NCI-H82 treated with DMSO at 0.1 percent for 48 hours (cell line): ENCODE measurements at regions not wholly inside any gene's neighbourhood (a gene's known extent, or its start where the extent isn't known, plus 50 kb on each side); places are given as distances from the start of the nearest gene placed in this dataset.
"Not testable (repeated sequence)": the region's sequence is repeated elsewhere in the genome, so short reads cannot be mapped to it uniquely, and the experiment has no call there.

Experiments
- DNase-seq: peaks from one replicate; lab custom pipeline; 2025; ENCODE audit not compliant: unreplicated experiment; lab: John Stamatoyannopoulos, UW

DNA sequence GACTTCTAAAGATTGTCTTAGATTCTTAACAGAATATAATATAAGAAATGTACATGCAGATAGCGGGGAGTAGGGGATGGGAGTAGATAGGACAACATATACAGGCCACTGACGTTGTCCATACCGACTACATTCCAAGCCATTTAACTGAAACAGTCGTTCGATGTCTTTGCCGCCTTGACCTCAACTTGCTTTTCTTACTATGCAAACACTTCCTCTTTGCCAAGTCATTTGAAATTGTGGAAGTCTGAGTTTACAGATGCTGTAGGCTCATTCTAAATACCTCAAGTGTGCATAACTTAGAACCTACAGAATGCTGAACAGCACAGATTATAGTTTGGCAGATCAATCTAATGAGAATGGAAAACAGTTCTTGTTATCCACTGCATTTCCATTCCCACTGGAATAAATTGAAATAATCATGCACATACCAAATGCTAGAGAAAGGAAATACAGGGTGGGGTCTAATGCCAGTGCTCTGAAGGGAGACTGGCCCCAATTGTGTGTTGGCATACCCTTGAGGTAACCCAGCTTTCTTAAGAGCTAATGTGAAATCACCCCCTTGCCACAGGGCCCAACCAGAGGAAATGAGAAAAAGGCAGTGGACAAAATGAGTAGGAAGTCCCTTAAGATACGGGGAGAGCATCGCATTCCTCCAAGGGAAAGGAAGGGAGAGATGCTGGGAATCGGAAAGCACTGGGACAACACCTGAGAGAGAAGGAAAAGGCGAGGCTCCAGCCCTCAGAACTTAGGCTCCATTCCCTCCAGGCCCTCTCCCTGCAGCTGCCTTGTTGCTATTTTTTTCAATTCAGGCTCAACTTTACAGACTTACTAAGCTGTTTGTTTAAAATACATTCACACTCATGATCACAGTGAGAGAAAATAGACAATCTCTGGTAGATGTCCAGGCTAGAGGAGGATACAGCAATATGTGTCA is 380.9 kb upstream of the TMTC1 start:
- DNase-seq, result no peak

DNA sequence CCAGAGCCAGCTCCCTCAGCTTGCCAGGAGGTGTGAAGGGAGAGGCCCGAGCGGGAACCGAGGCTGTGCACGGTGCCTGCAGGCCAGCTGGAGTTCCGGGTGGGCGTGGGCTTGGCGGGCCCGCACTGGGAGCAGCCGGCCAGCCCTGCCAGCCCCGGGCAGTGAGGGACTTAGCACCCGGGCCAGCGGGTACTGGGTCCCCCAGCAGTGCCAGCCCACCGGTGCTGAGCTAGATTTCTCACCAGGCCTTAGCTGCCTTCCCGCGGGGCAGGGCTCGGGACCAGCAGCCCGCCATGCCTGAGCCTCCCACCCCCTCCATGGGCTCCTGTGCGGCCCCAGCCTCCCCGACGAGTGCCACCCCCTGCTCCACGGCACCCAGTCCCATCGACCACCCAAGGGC is 373.1 kb upstream of the TMTC1 start:
- not testable (repeated sequence) for DNase-seq

DNA sequence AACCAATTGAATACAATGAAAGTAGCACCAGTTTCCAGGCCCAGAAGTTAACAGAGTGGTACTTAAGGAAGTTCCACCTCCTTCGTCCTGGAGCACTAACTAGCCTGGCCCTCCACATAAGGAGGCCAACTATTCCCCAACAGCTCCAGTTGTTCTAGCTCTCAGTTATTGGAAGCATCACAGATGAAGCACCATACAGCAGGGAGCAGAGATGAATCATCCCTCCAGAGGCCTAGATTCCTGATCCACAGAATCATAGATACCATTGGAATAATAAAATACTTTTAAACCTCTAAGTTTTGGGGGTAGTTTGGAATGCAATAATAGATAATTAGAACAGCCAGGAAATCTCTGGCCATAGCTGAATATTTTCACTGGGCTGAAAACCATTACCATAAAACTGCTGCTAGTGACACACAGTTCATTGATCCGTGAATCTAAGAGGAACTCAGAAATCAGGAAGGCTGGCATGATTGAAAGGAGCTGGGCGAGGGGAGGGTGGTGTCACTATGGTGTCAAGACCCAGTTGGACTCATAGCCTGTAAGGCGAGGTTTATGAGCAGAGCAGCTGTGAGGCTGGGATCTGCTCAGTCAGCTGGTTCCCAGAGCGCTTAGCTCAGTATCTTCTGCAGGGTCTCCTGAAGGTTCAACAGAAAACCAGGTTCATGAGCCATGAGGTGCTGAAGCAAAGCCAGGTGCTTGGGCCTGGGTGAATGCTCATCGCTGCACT is 371.4 kb upstream of the TMTC1 start:
- no peak for DNase-seq

DNA sequence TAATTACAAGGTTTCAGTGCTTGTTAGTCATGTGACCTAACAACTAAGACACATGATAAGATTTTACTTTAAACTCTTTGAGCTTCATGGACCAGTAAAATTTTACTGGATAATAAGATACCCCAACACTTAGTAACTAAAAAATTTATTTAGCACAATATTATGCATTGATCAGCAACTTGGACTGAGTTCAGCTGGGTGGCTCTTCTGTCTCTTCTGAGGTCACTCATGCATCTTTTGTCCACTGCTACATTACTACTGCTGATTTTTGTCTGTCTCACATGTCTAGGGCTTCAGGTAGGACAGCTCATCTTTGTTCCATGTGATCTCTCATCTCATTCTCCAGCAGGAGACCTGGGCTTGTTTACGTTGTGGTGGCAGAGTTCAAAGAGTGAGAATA is 370.2 kb upstream of the TMTC1 start:
- no peak for DNase-seq

DNA sequence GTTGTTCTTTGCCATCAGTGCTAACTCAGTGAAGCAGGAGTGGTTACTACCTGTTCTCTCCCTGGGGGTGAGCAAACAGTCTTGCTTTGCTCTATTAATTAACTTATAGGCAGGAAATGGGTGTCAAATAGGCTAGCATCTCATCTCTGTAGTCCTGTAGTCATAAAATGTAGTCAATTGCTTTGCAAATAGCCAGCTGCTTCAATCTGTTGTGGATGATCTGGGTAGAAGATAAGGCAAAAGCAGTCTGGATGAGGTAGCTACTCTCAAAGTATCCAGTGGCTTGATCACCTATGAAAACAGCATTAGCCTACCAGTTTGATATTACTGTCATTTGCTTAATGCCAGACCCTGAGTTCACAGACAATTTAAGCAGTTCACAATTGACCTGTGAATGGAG is 369.0 kb upstream of the TMTC1 start:
- DNase-seq, result no peak

DNA sequence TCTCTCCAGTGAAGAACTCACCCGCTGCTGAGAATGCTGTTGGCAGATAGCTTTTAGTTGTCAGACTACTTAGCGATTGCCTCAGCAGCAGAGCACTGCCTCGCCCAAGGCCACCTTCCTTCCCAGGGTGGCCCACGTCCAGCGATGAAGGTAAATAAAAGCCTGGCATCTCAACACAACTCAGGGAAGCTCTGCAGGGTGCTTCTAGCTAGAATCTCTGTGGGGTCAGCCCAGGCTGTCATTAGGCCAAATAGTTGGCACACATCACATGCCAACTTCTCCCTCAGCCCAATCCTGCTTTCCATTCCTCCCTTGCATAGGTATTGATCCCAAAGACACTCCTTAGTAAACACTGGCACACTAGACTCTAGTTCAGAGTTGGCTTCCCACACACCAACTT is 368.1 kb upstream of the TMTC1 start:
- no peak for DNase-seq

DNA sequence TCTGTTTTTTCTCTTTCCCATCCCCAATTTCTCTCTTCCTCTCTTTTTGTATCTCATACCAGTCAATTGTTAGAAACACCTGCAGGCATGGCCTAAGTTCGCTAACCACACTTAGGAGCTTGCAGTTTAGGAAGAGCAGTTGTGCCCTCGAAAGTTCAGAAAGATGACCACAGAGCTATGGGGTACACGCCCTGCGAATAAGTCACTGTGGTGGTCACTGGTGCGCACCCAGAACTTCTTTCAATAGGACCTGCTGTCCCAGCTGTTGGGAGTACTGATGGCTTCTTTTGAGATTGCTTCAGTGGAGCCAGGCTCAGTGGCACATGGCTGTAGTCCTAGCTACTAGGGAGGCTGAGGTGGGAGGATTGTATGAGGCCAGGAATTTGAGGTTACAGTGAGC is 362.8 kb upstream of the TMTC1 start:
- no peak for DNase-seq

DNA sequence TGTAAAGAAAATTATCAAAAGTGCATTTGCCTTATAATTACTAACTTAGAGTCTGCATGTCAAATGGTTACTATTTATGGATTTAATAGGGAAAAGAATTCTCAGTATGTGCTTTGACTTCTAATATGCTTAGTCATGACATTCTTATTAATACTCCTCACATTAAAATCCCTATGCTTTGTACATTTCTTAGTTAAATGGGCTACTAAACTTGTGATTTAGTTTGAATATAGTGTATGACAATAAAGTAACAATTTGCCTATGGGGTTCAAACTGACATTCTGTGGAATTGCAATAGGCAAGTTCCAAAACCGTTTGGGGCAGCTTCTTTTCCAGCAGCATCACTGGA is 361.9 kb upstream of the TMTC1 start:
- DNase-seq, result no peak

DNA sequence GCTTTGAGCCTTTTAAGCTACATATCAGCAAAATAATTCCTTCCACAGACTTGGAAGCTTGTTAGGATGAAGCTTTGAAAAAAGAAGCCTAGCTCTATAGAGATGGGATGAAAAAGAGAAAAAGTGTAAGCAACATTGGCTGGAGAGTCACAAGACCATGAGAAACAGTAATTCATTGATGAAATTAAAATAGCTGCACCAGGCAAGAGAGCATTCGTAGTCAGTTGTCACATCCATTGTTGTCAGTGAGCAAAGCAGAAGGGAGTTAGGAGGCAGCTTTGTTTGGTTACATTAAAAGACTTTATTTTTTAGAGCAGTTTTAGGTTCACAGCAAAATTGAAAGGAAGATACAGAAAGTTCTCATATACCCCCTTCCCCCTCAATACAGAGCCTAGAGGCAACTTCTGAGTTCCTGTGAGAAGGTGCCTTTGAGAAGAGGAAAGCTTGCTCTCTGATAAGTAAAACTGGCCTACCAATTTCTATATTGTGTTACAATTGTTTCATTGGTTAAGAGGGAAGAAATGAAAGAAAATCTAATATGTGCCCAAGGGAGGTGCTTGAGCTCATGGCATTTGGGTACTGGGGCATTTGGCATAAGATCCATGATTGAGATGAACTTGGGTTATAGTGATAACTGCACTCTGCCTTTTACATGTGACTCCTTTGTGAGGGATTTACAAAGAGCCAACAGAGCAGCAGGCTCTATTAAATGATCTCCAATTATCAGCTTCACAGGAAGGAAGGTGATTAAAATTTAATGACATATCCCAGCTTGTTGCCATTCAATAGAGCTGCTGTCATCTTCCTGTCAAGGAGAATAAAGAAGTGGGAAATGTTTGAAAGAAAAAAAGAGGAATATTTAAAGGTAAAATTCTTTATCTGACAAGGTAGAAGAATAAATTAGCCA is 361.3 kb upstream of the TMTC1 start:
- no peak for DNase-seq

DNA sequence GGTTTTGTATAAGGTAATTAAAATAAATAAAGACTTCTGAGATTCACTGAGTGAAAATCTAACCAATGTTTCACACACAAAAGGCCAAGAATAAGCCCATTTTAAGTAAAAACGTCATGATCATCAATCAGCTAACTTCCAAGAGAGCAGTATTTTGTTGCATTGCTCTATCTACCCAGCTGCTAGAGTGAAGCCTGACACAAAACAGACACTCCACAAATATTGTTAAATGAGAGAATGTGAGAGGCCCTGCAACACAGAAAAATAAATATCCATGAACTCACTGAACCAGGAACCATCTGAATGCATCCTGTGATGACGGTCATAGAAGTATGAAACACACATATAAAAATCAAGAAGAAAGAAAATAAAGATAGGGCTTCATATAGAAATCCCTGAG is 358.6 kb upstream of the TMTC1 start:
- no peak for DNase-seq

DNA sequence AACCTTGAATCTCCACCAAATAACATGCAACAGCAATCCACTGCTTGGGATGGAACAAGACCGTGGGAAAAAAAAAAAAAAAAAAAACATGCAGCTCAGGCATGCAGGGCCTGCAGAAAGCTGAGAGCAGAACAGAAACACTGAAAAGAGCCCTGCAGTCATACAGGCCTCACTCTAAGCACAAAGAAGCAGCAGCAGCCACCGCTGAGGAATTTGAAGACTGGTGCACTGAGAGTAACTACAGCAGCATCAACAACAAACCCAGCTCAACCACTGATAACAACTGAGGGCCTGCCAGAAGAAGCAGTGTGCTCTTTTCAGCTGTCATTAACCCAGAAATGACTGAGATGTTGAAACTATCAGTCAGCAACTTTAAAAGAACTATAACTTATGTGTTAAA is 354.7 kb upstream of the TMTC1 start:
- no peak for DNase-seq

DNA sequence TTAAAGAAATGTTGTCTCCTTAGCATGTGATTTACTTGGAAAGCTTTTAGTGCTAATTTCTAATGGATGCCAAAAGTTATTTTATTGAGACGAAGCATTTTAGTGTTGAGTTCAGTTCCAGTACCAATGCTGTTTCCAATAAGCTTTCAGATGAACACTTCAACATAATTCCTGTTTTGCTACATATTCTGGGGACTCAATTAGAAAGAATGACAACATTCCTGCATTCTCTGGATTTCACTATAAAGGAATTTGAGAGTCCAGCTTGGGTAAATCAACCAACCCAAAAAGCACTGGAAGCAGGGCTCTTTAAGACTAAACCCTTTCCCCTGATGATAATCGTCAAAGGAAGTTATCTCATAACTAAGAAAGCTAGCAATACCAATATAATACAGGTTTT is 353.0 kb upstream of the TMTC1 start:
- DNase-seq, result no peak

DNA sequence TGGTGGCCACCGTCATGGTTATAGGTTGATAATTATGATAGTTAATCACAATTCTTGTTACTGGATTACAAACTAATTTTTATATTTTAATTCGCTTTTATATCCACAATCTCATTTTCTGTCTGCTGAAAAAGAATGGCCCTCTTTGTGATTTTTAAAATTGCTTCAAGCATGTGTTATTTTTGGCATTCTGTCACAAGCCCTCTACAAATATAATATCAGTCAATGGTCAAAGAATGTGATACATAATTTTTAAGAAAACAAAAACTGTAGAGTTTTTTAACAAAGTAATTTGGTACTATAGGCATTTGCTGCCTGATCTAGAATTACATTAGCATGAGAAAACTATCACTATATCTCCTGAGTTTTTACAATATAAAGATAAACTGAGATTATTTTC is 352.0 kb upstream of the TMTC1 start:
- DNase-seq, result no peak

DNA sequence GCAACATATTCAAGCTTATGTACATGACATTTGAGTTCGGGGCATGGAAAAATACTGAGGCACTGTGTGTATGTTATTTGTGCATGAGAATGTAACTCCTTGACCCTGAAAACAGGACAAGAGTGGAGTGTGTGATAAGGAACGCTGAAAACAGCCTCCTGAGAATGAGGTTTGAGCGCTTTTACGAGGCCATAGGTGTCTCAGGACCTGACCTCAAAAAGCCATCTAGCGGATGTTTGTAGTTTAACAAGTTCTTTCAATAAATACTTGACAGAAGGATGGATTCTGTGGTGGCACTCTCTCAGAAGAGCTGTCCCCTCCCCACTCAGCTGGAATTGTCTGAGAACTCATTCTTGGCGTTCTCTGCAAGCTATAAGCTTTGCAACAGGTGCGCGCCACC is 350.5 kb upstream of the TMTC1 start:
- DNase-seq, result no peak

DNA sequence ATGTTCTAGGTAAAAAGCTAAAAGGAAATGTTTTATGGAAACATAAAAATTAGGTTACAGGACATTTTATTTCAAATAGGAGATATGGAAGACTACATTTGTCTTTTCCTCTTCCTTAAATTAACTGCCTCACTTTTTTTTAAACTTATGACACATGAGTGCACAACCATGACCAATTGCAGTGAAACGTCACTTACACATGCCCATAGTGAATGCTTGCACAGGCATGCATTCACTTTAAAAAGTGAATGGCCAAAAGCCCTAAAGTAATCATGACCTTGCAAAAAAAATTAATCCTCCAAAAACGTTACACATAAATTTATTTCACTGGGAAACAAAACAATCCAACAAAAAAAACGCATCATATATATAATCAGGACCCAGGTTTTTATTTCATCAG is 343.2 kb upstream of the TMTC1 start:
- DNase-seq, result no peak

DNA sequence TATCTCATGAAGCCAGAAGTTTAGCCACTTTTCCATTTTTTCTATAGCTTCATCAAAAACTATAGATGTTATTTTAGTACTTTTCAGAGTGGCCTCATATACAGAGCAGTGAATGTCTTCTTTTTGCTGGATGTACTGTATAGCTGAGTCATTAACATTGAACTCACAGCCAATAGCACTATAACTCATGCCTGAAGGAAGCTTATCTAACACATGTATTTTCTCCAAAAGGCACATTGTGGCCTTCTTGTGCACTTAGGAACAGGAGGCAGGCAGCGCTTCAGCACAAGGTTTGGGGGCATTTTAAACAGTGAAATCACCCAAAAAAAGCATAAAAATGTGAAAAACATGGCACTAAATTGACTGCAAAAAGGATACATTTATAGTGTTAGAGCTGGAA is 336.8 kb upstream of the TMTC1 start:
- no peak for DNase-seq

DNA sequence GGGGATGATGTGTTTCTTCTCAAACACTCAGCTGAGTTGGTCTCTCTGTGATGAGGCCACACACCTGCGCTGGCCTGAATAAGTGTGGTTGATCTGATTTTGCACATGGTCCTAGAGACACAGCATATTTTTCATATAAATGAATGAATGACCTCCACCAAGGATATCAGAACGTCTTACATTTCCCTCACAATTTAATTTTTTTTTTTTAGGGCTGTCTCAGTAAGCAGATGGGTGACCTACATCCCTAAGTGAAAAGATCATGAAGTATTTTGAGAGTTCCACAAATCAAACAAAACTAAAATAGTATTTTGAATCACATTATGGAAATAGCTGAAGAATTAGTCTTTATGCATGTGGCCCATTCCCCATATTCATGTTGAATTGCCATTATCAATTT is 333.7 kb upstream of the TMTC1 start:
- no peak for DNase-seq

DNA sequence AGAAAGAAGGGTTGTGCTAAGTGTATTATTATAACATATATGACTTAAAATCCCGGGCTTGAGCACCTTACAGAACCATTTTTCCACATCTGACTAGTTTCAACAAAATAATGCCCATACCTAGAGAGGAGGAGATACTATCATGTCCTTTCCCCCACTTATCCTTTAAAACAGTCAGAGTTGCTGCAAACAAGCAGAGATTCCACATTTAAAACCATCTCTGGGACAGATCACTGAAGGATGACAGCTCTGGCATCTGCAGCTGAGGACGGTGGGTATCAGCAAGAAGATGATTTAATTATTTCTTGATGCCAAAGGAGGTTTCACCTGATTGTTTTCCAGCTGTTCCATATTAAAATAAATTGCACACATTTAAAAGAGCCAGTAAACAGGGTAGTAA is 328.0 kb upstream of the TMTC1 start:
- DNase-seq, result no peak

DNA sequence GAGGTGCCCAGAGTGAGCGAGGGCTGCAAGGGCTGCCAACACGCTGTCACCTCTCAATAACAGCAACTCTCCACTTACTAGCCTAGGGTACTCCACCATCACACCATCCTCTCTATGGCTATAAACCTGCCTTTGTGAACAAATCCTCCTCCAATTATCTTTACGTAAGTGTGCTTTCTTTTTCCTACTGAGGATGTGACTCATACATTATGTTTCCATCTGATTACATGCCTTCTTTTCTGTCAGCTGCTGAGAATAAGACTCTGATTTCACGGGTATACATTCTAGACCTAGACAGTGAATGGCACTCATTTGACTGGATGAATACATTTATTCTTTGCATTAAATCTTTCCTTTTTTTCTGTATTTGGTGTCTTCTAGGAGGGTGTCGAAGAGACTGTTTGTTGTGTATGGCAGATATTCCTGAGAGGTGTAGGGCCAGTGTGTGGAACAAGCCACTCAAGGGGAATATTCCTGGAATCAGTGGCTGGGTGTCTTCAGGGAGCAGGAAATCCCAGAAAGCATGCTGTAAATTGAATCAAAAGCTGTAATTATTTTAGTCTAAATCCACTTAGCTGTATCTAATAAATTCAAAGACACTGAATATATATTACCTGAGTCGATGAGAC is 327.3 kb upstream of the TMTC1 start:
- no peak for DNase-seq

DNA sequence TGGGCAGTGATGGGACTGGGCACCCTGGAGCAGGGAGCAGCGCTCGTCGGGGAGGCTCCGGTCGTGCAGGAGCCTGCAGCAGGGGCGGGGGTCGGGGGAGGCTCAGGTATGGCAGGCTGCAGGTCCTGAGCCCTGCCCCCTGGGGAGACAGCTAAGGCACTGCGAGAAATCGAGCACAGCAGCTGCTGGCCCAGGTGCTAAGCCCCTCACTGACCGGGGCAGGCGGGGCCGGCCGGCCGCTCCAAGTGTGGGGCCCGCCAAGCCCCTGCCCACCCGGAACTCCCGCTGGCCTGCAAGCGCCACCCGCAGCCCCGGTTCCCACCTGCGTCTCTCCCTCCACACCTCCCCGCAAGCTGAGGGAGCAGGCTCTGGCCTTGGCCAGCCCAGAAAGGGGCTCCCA is 326.8 kb upstream of the TMTC1 start:
- DNase-seq, result no peak

DNA sequence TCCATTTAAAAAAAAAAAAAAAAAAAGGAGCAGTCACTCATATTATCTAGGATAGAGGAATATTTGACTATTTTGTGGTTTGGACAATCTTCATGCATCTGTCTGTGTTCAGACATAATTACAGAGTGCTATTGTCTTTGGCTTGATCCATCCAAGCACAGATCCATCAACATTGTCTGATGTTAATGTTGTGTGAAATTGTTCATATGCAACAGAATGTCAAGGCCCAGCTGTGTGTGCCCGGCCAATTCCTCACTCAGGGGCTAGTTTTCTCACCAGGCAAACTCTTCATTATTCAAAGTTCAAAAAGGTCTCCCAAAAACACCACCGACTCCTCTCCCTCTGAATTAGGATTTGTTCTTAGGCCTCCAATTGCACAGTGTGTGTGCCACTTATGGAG is 324.9 kb upstream of the TMTC1 start:
- no peak for DNase-seq
